GM19351 (cell line): ENCODE measurements at regions not wholly inside any gene's neighbourhood (a gene's known extent, or its start where the extent isn't known, plus 50 kb on each side); places are given as distances from the start of the nearest gene placed in this dataset.

Source experiments
- ATAC-seq: cut with Tn5 transposase; IDR thresholded peaks from one replicate; pipeline ENCODE4 v1.9.1; 2021; ENCODE audit warnings: mild to moderate bottlenecking, moderate library complexity; ENCODE audit not compliant: unreplicated experiment

DNA sequence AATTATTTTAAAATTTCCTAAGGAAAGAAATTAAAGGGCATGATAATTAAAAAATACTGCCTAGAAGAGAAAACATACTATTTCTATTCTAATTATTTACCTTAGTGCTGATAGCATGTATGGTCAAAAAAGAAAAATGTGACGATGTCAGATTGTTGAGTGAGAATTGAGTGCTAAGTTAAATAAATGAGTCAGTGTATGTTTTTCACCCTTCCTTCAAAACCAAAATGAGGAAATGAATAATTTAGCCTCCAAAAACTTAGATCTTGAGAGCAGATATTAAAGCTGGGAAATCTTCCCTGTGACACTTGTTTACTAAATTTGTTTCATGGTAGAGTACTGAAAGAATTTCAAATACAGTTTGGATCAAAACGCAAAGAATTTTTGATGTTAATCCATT lies 58.6 kb upstream of the NYAP2 start:
- no peak for ATAC-seq

GRCh38 chr2:225337183-225337582 lies 62.3 kb upstream of the NYAP2 start:
- ATAC-seq, result no peak

GRCh38 chr2:225334514-225334913 lies 65.0 kb upstream of the NYAP2 start:
- ATAC-seq, result no peak

DNA sequence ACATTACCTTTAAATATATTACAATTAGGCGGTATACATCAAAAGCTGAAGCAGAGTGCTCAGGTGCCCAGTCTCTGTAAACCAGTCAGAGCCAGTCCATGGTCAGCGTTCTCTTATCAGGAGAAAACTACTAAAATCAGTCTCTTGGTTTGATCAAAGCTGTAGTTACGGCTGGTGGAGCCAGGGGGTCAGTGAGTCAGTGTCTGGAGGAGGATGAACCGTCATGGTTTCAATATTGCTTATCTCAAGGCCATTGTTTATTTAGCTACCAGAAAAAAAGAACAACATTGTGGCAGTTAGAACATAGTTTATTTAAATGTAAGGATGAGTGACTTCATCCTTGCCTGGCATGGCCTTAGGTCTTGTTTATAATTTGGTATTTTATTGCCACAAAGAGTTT lies 71.3 kb upstream of the NYAP2 start:
- no peak for ATAC-seq

GRCh38 chr2:225326969-225327368 lies 72.5 kb upstream of the NYAP2 start:
- no peak for ATAC-seq

DNA sequence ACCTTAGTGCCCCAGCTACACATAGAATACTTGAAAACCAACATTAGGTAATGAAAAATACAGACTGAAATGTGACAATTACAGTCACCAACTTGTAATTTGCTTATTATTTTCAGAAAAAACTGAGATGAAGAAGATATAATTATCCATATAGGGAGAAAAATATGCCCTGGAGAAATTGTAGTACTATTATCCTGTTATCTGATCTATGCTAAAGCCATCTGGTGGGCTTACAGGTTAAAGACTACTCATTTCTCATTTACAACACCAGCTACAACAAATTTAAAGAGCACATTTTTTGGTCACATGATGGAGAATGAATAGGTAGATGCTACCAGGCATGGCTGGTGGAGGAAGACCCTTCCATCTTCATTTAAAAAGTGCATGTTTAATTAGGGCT lies 79.6 kb upstream of the NYAP2 start:
- no peak for ATAC-seq

- no peak for ATAC-seq
These were observed 81.1 kb upstream of the NYAP2 start for GRCh38 chr2:225318440-225318839.

DNA sequence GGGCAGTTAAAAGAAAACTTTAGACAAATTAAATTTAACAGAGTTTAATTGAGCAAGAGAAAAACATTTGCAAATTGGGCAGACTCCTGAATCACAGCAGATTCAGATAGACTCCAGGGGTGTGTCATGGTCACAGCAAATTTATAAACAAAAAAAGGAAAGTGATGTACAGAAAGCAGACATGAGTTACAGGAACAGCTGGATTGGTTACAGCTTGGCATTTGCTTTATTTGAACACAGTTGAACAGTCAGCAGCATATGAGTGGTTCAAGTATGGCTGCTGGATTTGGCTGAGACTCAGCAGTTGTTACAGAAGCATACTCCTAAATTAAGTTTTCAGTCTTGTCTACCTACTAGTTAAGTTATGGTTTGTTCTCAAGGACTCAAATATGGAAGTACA lies 82.3 kb upstream of the NYAP2 start:
- no peak for ATAC-seq

DNA sequence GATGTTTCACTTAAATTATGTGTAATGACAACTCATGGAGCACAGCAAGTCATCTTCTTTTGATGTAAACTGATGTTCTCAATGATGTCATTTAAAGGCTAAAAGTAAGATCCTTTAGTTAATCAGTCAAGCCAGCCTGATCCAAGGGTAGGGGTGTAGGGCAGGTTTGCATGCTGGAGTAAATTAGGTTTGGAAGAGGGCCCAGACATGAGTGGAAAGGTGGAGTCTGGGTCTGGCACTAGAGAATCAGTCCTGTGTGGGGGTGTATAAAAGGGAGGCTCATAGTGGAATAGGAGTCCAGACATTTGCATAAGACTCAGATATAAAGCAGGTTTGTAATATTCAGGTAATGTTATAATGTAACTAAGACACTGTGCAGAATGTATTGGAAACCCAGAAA lies 88.8 kb upstream of the NYAP2 start:
- no peak for ATAC-seq

DNA sequence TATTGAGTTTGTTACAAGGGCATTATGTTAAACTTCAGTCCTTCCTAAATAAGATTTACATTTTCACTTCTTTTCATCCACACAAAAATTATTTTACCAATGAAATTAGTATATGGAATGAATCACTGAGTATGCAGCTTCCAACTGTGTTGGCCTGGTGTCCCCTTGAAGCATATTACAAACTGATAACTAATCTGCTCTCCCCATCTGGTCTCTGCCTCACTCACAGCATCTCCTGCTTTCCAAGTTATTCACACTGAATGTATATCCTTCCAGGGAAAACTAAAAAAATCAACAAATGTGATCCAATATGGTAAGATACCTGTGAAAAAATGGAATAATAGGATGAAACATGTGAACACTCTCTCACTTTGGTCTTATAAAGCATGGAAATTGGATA lies 90.0 kb upstream of the NYAP2 start:
- no peak for ATAC-seq

GRCh38 chr2:225296951-225297350 lies 102.6 kb upstream of the NYAP2 start:
- no peak for ATAC-seq

- ATAC-seq, result no peak
These were observed 104.4 kb upstream of the NYAP2 start for GRCh38 chr2:225295102-225295501.

GRCh38 chr2:225293638-225294037 lies 105.9 kb upstream of the NYAP2 start:
- ATAC-seq, result no peak

- ATAC-seq, result no peak
These were observed 108.6 kb upstream of the NYAP2 start for GRCh38 chr2:225290757-225291400.

DNA sequence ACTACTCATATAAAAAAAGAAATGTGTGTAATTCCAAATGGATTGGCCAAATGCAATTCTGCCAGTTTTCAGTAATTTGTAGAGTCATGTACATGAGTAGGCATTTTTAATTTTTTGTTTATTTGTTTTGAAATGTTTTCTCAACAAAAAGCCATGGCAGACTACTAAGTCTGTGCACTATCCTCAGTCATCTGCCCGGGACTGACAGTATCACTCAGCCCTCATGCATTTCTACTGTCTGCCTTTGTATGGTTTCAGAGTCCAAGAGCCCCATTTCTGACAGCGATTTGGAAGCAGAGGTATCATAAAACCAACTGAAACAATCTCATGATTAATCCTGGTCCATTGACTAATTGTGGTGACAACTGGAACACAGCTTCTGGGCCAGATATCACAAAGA lies 109.9 kb upstream of the NYAP2 start:
- ATAC-seq, result no peak

- ATAC-seq, result no peak
These were observed 110.5 kb upstream of the NYAP2 start for GRCh38 chr2:225288986-225289385.

DNA sequence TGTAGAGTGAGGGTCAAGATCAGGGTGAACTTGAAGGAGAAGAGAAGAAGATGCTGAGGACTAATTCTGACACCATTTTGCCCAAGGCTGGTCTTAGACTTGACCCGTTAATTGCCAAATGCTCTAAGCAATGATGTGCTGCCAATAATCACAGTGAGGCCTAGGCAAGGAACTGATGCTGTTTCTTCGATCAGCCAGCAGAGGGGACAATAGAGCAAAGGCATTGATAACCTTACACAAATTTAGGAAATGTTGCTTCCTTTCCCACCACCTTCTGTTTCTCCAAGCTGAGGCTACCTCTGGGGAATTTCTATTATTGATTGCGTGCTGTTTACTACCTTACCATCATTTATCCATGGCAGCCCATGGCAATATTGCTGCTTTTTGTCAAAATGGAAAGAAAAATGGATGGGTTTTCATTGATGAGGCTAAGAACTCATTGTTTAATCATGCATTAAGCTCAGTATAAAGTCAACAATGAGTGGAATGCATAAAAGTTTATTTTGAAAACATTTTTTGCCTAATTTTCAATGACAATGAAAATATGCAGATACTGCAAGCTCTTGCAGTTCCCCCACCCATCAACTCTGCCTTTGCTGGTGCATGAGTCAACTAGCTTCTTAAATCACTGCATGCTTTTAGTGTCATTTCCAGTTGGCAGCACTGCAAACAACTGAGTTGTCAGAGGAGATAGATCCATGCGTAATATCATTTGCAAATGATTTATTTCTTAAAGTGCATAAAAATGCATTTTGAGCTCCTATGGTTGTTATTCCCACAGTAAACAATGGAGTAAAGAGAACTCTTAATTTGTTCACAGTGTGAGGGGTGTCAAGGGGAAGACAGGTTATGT lies 116.4 kb upstream of the NYAP2 start:
- ATAC-seq, result peak; percentile 92

GRCh38 chr2:225276207-225276606 lies 123.3 kb upstream of the NYAP2 start:
- peak; percentile 83 for ATAC-seq

DNA sequence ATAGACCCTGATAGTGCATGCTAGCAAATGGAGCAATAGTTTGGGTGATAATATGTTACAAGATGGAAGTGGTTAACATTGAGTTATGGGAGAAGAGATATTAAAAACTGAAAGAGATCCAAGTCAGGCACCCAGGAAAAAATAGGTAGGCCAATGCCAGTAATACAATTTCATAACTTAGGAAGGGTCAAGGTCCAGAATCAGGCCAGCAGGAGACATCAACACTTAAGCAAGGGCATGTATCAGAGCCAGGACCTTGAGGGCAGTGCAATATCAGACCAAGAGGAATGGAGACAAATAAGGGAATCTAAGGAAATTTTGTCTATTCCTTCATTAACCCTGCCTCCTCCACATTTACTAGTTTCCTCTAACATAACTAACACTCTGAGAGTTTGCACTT lies 124.1 kb upstream of the NYAP2 start:
- ATAC-seq, result no peak

GRCh38 chr2:225274751-225275150 lies 124.8 kb upstream of the NYAP2 start:
- no peak for ATAC-seq

GRCh38 chr2:225272173-225272572 lies 127.3 kb upstream of the NYAP2 start:
- no peak for ATAC-seq

GRCh38 chr2:225270861-225271260 lies 128.6 kb upstream of the NYAP2 start:
- peak; percentile 99 for ATAC-seq

GRCh38 chr2:225270053-225270452 lies 129.5 kb upstream of the NYAP2 start:
- ATAC-seq, result no peak
